ENCODE measurements at regions not wholly inside any gene's neighbourhood (a gene's known extent, or its start where the extent isn't known, plus 50 kb on each side); places are given as distances from the start of the nearest gene placed in this dataset.
"Not testable (repeated sequence)": the region's sequence is repeated elsewhere in the genome, so short reads cannot be mapped to it uniquely, and the experiment has no call there.

- DNase-seq (ENCODE audit: insufficient read length, low spot score): no peak
- no peak for TF ChIP-seq CTCF (IDR thresholded peaks at IDR 0.05; ENCODE audit: insufficient read depth, missing control alignments)
- no peak for FAIRE-seq
These were observed 670.0 kb downstream of the SI start for GRCh38 chr3:164408326-164408725.

GRCh38 chr3:164407111-164407510 is 671.2 kb downstream of the SI start:
- TF ChIP-seq CTCF (IDR thresholded peaks at IDR 0.05; ENCODE audit: insufficient read depth, missing control alignments): no peak
- FAIRE-seq: no peak
- DNase-seq (ENCODE audit: insufficient read length, low spot score): no peak

DNA sequence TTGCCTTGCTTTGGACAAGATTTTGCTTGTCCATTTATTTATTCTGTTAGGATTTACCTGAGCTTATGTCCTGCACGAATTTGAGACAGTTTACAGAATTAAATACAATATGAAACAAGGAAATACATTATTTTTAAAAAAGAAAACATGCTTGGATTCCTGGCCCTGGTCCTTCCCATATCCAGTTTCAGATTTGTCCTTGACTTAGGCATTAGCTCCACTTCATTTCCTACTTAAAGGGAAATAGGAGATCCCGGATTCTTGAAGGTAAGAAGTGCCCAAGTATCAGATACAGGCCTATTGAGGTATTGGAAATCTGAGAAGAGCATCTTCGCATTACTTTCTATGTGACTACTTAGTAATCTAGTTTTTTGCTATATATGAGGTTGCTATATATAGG is 672.0 kb downstream of the SI start:
- FAIRE-seq: no peak
- no peak for TF ChIP-seq CTCF (IDR thresholded peaks at IDR 0.05; ENCODE audit: insufficient read depth, missing control alignments)
- no peak for DNase-seq (ENCODE audit: insufficient read length, low spot score)

DNA sequence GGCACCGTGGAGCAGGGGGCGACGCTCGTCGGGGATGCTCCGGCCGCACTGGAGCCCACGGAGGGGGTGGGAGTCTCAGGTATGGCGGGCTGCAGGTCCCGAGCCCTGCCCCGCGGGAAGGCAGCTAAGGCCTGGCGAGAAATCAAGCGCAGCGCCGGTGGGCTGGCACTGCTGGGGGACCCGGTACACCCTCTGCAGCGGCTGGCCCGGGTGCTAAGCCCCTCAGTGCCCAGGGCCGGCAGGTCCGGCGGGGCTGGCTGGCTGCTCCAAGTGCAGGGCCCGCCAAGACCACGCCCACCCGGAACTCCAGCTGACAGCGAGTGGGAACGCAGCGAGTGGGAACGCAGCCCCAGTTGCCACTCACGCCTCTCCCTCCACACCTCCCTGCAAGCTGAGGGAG is 676.4 kb downstream of the SI start:
- TF ChIP-seq CTCF (IDR thresholded peaks at IDR 0.05; ENCODE audit: insufficient read depth, missing control alignments): no peak
- DNase-seq (ENCODE audit: insufficient read length, low spot score) (no peak), FAIRE-seq (no peak)

- FAIRE-seq; DNase-seq (ENCODE audit: insufficient read length, low spot score): not testable (repeated sequence)
These were observed 676.9 kb downstream of the SI start for GRCh38 chr3:164401440-164401839.

DNA sequence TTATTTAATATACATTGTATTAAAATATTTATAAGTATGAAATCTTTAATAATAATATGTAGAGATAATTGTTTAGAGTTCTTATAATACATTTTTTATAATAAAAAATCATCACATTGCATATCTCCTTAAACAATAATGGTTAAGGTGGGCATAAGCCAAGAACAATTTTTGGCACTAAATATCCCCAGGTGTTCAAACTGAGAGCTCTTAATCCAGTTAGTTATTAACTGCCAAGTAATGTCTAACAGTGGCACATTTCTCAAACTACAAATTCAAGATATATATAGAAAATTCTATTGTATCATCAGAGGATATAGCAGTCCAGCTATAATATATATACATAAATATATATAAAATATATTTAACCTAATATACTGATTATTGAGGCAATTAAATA is 680.8 kb downstream of the SI start:
- TF ChIP-seq CTCF (IDR thresholded peaks at IDR 0.05; ENCODE audit: insufficient read depth, missing control alignments): no peak
- DNase-seq (ENCODE audit: insufficient read length, low spot score) (no peak), FAIRE-seq (no peak)

DNA sequence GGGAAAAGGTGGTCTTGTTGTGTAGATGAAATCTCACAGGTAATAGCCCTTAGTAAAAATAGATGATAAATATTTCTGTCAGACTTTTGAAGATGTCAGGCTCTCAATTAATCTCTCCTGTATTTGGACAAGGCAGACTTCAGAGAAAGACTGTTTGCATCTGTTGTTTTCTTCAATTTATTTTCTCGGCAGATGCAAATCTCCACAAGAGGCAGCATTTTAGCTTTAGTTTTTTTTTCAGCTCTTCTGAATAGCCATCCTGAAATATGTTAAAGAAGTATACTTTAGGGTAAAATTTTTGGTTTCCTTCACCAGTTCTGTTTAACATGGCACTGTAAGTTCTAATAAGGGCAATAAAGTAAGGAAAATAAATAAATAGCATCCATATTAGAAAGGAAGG is 685.1 kb downstream of the SI start:
- TF ChIP-seq CTCF (IDR thresholded peaks at IDR 0.05; ENCODE audit: insufficient read depth, missing control alignments): peak; percentile 32

GRCh38 chr3:164390046-164390445 is 688.2 kb downstream of the SI start:
- TF ChIP-seq CTCF (IDR thresholded peaks at IDR 0.05; ENCODE audit: insufficient read depth, missing control alignments): peak; percentile 10
- FAIRE-seq (no peak), DNase-seq (ENCODE audit: insufficient read length, low spot score) (no peak)

More for the DNA sequence above, 685.1 kb downstream of the SI start:
- DNase-seq (ENCODE audit: insufficient read length, low spot score) (no peak), FAIRE-seq (no peak)
